ENCODE measurements at regions not wholly inside any gene's neighbourhood (a gene's known extent, or its start where the extent isn't known, plus 50 kb on each side); places are given as distances from the start of the nearest gene placed in this dataset.

GRCh38 chr20:54891907-54892306, 416.5 kb downstream of the DOK5 start:
- ATAC-seq (ENCODE audit: insufficient number of reproducible peaks, low FRiP score, low read depth): no peak
- TF ChIP-seq CTCF (IDR thresholded peaks at IDR 0.05): no peak
- no peaks in the 10 kb centered on the region for H3K9me3 ChIP-seq
- no peaks in the 10 kb centered on the region for H3K4me1 ChIP-seq (ENCODE audit: control insufficient read depth in 1 of 2, low read depth in 2 of 2)
- H3K4me3 ChIP-seq: no peak overlapping the region
- no peak overlapping the region for H3K27ac ChIP-seq
- no peaks in the 10 kb centered on the region for H3K36me3 ChIP-seq
- DNase-seq (ENCODE audit: low spot score): no peak
- H3K27me3 ChIP-seq (replicated peaks; ENCODE audit: insufficient read depth): no peaks in the 10 kb centered on the region

GRCh38 chr20:54879393-54879792, 404.0 kb downstream of the DOK5 start:
- Histone ChIP-seq H3K36me3 (no peaks in the 10 kb centered on the region), H3K27ac (no peak overlapping the region), H3K4me1 (ENCODE audit: control insufficient read depth in 1 of 2, low read depth in 2 of 2) (no peaks in the 10 kb centered on the region), H3K4me3 (no peak overlapping the region), H3K9me3 (no peaks in the 10 kb centered on the region), H3K27me3 (replicated peaks; ENCODE audit: insufficient read depth) (no peaks in the 10 kb centered on the region)
- TF ChIP-seq CTCF (IDR thresholded peaks at IDR 0.05): no peak
- ATAC-seq (ENCODE audit: insufficient number of reproducible peaks, low FRiP score, low read depth): no peak
- DNase-seq (ENCODE audit: low spot score): no peak

GRCh38 chr20:54875307-54875706, 399.9 kb downstream of the DOK5 start:
- H3K4me3 ChIP-seq: no peak overlapping the region
- no peaks in the 10 kb centered on the region for H3K9me3 ChIP-seq
- H3K27ac ChIP-seq: no peak overlapping the region
- no peaks in the 10 kb centered on the region for H3K36me3 ChIP-seq
- H3K27me3 ChIP-seq (replicated peaks; ENCODE audit: insufficient read depth): no peaks in the 10 kb centered on the region
- DNase-seq (ENCODE audit: low spot score) (no peak), ATAC-seq (ENCODE audit: insufficient number of reproducible peaks, low FRiP score, low read depth) (no peak)
- no peak for TF ChIP-seq CTCF (IDR thresholded peaks at IDR 0.05)
- no peaks in the 10 kb centered on the region for H3K4me1 ChIP-seq (ENCODE audit: control insufficient read depth in 1 of 2, low read depth in 2 of 2)

GRCh38 chr20:54874718-54875117, 399.3 kb downstream of the DOK5 start:
- H3K36me3 ChIP-seq: no peaks in the 10 kb centered on the region
- no peak overlapping the region for H3K27ac ChIP-seq
- no peaks in the 10 kb centered on the region for H3K27me3 ChIP-seq (replicated peaks; ENCODE audit: insufficient read depth)
- H3K4me3 ChIP-seq: no peak overlapping the region
- no peaks in the 10 kb centered on the region for H3K9me3 ChIP-seq
- no peak for TF ChIP-seq CTCF (IDR thresholded peaks at IDR 0.05)
- H3K4me1 ChIP-seq (ENCODE audit: control insufficient read depth in 1 of 2, low read depth in 2 of 2): no peaks in the 10 kb centered on the region
- no peak for ATAC-seq (ENCODE audit: insufficient number of reproducible peaks, low FRiP score, low read depth)
- DNase-seq (ENCODE audit: low spot score): no peak

GRCh38 chr20:54872440-54872839, 397.0 kb downstream of the DOK5 start:
- ATAC-seq (ENCODE audit: insufficient number of reproducible peaks, low FRiP score, low read depth) (no peak), DNase-seq (ENCODE audit: low spot score) (no peak)
- Histone ChIP-seq H3K36me3 (no peaks in the 10 kb centered on the region), H3K27me3 (replicated peaks; ENCODE audit: insufficient read depth) (no peaks in the 10 kb centered on the region), H3K9me3 (no peaks in the 10 kb centered on the region), H3K4me1 (ENCODE audit: control insufficient read depth in 1 of 2, low read depth in 2 of 2) (no peaks in the 10 kb centered on the region), H3K4me3 (no peak overlapping the region), H3K27ac (no peak overlapping the region)
- TF ChIP-seq CTCF (IDR thresholded peaks at IDR 0.05): no peak
